HG02571 (cell line): ENCODE measurements at regions not wholly inside any gene's neighbourhood (a gene's known extent, or its start where the extent isn't known, plus 50 kb on each side); places are given as distances from the start of the nearest gene placed in this dataset.

Experiments
- ATAC-seq: cut with Tn5 transposase; IDR thresholded peaks from one replicate; pipeline ENCODE4 v1.9.1; 2021; ENCODE audit warnings: mild to moderate bottlenecking, moderate library complexity; ENCODE audit not compliant: unreplicated experiment

DNA sequence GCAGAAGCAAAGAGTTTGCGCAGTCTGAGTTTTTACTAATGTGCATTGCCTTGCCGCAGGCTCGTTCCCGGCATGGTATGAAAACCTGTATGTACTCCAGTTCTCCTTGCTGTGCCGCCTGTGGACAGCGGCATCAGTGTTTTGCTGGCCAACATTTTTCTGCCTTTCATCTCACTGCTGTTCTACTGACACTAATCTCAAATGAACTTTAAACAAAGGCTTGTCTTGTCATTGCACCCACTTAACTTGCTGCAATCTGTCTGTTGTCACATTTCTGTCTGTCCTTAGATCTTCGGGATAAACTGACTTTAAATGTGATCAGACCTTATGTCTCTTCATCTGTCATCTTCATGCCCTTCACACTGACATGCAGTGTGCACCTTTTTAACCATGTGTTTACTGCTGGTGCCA, 71.7 kb upstream of the ZNRF2 start:
- ATAC-seq = no peak

DNA sequence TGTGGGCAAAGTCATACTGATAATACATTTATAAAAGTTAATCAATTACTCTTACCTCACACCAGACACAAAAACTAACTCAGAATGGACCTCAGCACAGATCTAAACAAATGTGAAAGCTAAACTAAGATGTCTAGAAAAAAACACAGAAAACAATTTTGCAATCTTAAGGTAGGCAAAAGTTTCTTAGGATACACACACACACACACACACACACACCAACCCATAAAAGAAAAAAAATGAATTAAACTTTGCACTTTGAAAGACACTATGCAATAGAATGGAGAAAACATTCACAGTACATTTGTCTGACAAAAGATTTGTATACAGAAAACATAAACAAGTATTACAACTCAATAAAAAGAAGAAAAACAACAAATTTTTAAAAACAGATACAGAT, 70.8 kb upstream of the ZNRF2 start:
- ATAC-seq = no peak

DNA sequence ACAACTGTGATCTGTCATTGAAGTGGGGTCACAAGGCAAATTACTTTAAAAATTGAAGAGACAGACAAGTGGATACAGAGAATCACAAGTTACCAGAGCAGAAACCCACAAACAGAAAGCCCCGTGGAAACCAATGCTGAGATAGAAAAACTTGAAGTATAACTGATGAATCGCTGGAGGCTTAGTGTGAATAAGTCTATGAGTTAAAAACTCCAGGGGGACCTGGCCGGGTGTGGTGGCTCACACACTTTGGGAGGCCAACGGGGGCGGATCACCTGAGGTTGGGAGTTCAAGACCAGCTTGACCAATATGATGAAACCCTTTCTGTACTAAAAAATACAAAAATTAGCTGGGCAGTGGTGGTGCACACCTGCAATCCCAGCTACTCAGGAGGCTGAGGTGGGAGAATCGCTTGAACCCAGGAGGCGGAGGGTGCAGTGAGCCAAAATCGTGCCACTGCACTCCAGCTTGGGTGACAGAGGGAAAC, 69.7 kb upstream of the ZNRF2 start:
- no peak for ATAC-seq

DNA sequence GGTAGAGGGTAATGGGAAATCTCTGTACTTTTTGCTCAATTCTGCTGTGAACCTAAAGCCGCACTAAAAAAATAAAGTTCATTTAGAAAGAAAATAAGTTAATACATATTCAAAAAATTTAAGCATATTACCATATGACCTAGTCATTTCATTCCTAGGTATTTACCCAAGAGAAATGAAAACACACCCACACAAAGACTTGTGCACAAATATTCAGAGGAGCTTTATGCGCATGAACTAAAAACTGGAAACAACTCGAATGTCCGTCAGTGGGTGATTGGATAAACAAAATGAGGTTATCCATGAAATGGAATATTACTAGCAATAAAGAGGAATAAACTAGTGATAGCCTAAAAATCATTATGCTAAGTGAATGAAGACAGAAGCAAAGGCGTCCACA, 62.6 kb upstream of the ZNRF2 start:
- no peak for ATAC-seq

DNA sequence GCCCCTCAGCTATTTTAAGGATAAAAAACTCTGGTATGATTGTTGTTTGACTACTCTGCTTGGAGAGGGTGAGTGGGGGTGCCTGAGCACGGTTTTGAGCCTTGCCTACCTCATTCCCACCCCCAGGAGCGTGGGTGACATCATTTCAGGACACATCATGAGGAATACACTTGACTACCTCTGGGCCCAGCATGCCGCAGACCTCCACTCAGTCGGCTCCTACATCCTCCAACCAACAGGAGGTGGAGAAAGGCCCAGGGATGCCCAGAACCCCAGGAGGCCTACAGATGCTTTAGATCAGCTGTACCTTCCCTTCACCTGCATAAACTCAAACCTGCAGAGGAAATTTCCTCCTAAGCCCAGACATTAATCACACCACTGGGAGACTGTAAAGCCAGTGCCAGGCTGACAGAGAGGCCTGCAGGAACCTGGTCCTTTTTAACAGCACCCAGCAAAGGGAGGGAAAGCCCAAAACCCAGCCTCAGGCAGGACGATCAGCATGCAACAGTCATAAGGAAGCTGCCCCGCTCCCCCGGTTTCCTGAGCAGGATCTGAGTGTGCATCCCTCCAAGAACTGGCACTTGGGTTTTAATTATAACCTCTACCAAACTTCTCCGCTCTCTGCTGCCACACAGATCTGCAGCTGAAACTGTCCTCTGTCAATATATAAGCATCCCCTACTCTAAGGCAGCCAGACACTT, 61.7 kb upstream of the ZNRF2 start:
- no peak for ATAC-seq

DNA sequence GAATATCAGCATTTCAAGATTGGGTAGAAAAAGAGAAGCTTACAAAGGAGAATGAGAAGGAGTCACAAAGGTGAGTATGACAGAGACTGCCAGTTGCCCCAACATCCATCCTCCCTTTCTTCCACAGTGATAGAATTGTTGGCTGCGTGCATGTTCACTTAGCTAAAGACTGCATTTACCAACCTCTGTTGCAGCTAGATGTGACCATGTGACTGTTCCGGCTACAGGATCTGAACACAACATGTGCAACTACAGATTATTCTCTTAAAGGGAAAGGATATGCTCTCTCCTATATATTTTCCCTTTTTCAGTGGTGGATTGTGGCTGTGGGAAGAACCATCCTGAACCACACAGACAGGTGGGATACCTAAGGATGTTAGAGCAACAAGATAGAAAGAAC, 60.5 kb upstream of the ZNRF2 start:
- no peak for ATAC-seq

DNA sequence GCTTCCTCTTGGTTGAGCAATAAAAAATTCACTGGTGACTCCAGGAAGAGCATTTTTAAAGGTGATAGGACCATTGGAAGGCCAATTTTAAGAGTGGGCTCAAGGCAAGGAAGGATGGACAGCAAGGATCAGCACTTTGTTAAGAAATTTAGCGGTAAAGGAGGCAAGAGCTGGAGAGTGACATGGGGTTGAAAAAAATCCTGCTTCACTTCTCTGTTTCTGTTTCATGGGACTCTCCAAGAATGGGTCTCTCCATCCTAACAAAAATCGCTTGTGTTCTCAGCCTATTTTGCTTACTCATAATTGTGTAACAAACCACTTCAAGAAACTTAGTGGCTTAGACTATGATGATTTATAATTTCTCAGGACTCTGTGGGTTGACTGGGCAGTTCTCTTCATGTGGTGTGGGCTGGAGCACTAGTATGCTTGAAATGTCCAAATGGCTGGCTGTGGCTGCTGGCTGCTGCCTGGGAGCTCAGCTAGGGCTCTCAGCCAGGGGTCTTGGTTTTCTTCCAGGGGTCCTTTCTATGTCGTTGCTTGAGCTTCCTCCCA, 59.8 kb upstream of the ZNRF2 start:
- ATAC-seq = no peak

DNA sequence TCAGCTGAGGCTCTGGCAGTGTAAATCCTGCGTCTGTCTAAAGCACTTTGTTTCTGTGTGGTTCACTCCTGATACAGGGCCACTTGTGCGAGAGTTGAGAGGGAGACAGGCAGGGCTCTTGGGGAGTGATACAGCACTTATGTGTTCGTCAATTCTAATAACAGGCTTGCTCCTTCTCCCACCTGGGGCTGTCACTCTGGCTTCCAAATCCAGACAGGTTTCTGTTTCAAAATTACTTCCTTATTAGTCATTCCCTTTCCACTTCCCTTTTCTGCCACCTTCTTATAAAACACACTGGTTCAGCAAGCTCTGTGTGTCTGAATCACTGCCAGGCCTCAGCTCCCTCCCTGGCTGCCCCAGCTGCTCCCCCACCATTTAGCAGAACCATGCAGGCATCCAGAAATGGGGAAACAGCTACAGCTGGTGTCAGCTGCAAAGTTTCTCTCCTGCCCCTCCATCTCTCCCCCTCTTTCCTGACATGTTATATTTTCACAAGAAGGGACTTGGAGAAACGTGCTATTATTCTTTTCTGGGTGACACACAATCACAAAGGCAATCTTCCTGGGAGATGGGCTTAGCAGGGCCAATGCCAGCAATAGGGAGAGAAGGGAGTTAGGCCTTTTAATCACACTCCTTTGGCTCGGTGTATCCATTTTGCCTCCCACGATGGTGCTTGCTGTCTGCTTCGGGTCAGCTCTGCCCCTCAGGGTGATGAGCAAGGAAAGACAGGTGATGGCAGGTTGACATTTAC, 58.4 kb upstream of the ZNRF2 start:
- ATAC-seq = peak; percentile 75

DNA sequence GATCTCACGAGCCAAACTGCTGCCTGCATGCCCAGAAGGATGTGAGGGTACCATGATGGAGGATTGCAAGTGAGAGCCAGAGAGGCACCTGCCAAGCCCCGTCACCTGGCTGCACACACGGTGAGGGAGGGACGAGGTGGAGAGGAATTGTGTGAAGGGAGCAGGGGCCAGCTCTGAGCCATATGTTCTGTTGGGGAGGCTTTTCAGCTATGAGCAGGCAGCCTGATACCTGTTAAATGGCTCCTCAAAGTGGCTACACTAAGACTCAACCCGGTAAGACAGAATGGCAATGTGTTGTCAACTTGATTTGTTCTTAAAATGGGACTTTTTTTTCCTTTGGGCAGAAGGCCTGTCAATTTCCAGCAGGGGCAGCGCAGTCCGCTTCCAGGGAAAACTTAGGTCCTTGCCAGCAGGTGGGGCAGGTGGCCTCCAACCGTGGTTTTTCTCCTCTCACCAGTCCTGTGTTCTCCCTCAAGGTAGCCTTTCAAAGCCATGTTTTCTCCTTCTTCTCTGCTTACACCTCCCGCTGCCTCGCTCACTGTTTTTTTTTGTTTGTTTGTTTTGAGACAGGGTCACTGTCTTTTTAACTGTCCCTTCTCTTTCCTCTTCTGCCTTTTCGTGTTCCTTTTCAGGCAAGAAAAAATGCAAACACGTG, 57.7 kb upstream of the ZNRF2 start:
- ATAC-seq = no peak

DNA sequence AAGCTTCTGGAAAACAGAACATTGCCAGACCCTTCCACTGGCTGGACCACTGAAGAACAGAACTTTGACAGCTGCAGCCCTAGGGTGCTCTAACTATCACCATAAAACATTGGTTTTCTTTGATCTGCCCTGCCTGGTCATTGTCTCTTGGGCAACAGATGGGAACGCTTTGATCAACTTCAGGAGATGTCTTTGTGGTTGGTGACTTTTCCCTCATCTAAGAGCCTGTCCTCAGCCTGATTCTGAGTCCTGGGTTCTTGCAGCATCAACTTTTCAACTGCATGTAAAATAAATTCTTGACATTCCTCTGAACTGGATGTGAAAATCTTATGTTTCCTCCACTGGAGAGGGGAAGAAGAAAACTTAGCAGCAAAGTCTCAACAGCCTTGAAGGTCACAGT, 53.1 kb upstream of the ZNRF2 start:
- ATAC-seq = no peak

DNA sequence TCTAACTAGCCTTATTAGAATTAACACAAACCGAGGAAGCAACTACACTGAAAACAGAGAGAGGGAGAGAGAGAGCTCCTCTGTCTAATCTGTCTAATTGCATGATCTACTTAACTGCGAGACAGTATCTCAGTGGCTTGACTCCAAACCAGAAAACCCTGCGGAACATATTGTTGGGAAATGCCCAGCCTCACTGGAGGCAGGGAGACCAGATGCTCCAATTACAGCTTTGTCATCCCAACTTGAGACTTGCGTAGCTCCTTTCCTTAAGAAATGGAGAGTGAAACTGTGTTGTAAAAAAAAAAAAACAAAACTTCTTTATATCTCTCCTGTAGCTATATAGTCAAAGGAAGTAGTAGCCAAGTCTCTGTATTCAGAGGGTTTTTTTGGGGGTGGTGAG, 52.0 kb upstream of the ZNRF2 start:
- no peak for ATAC-seq
